Mesenchymal stem cell (in vitro differentiated cells and primary cell): ENCODE measurements at regions not wholly inside any gene's neighbourhood (a gene's known extent, or its start where the extent isn't known, plus 50 kb on each side); places are given as distances from the start of the nearest gene placed in this dataset.
A peak's percentile ranks its signal among the peaks of the same experiment; 100 is the strongest.
"Not testable (repeated sequence)": the region's sequence is repeated elsewhere in the genome, so short reads cannot be mapped to it uniquely, and the experiment has no call there.

Experiments
- DNase-seq: peaks from one replicate; pipeline ENCODE4 v3.0.0-alpha.2; 2013
- H2AFZ ChIP-seq: one replicate; pipeline ENCODE4 v1.6.1; 2013; ENCODE audit warnings: low read depth, mild to moderate bottlenecking, control low read depth, inconsistent platforms, low read length, moderate library complexity
- H2AK5ac ChIP-seq: 2 replicates; pipeline ENCODE4 v1.6.1; 2013; ENCODE audit warnings: low read length, moderate library complexity, mild to moderate bottlenecking, inconsistent platforms; ENCODE audit not compliant: severe bottlenecking
- H2BK120ac ChIP-seq: one replicate; pipeline ENCODE4 v1.6.1; 2013; ENCODE audit warnings: low read depth, mild to moderate bottlenecking, inconsistent platforms, low read length, moderate library complexity
- H2BK12ac ChIP-seq, 2 experiments: one replicate each; pipeline ENCODE4 v1.6.1; 2013; ENCODE audit warnings: inconsistent platforms in 2 of 2, low read length in 2 of 2, mild to moderate bottlenecking in 2 of 2, moderate library complexity in 2 of 2, control low read depth in 1 of 2
- H2BK15ac ChIP-seq: one replicate; pipeline ENCODE4 v1.6.1; 2013; ENCODE audit warnings: mild to moderate bottlenecking, low read depth, inconsistent platforms; ENCODE audit not compliant: poor library complexity, severe bottlenecking
- H2BK5ac ChIP-seq: 2 replicates; pipeline ENCODE4 v1.6.1; 2013; ENCODE audit warnings: low read depth, mild to moderate bottlenecking, low read length, control low read depth, inconsistent platforms; ENCODE audit not compliant: poor library complexity, severe bottlenecking
- H3K14ac ChIP-seq, 2 experiments: one replicate each; pipeline ENCODE4 v1.6.1; 2013; ENCODE audit warnings: inconsistent platforms in 2 of 2, low read length in 2 of 2, control low read depth in 1 of 2, mild to moderate bottlenecking in 1 of 2, moderate library complexity in 1 of 2
- H3K18ac ChIP-seq, 2 experiments: one replicate each; pipeline ENCODE4 v1.6.1; 2013; ENCODE audit warnings: inconsistent platforms in 2 of 2, low read length in 2 of 2, control low read depth in 1 of 2, low read depth in 1 of 2, mild to moderate bottlenecking in 1 of 2
- H3K23ac ChIP-seq, 2 experiments: one replicate each; pipeline ENCODE4 v1.6.1; 2013; ENCODE audit warnings: inconsistent platforms in 2 of 2, low read length in 2 of 2, mild to moderate bottlenecking in 2 of 2, moderate library complexity in 2 of 2, control low read depth in 1 of 2
- H3K27ac ChIP-seq: 2 replicates; pipeline ENCODE4 v1.5.1; 2013; ENCODE audit warnings: mild to moderate bottlenecking, moderate library complexity, low read length, control low read depth, inconsistent platforms; ENCODE audit not compliant: poor library complexity, severe bottlenecking
- H3K27me3 ChIP-seq, 2 experiments: 2 replicates each; pipeline versions ENCODE4 v1.6.1 to v1.7.0; 2013; ENCODE audit warnings: low read length in 2 of 2, mild to moderate bottlenecking in 2 of 2, moderate library complexity in 2 of 2, control low read depth in 1 of 2, inconsistent platforms in 1 of 2; ENCODE audit not compliant: control insufficient read depth in 1 of 2, insufficient read depth in 1 of 2
- H3K36me3 ChIP-seq, 2 experiments: 2 replicates each; pipeline versions ENCODE4 v1.6.1 to v1.7.0; 2013; ENCODE audit warnings: low read length in 2 of 2, control low read depth in 1 of 2, inconsistent platforms in 1 of 2, low read depth in 1 of 2, mild to moderate bottlenecking in 1 of 2; ENCODE audit not compliant: insufficient read depth in 2 of 2, control insufficient read depth in 1 of 2
- H3K4ac ChIP-seq, 2 experiments: one replicate each; pipeline ENCODE4 v1.6.1; 2013; ENCODE audit warnings: inconsistent platforms in 2 of 2, low read length in 2 of 2, mild to moderate bottlenecking in 2 of 2, moderate library complexity in 2 of 2, control low read depth in 1 of 2, low read depth in 1 of 2
- H3K4me1 ChIP-seq: 2 replicates; pipeline ENCODE4 v1.6.1; 2013; ENCODE audit warnings: low read depth, low read length, control low read depth; ENCODE audit not compliant: control insufficient read depth, insufficient read depth
- H3K4me2 ChIP-seq: 2 replicates; pipeline ENCODE4 v1.6.1; 2013; ENCODE audit warnings: low read length, mild to moderate bottlenecking, inconsistent platforms; ENCODE audit not compliant: poor library complexity, severe bottlenecking
- H3K4me3 ChIP-seq, 2 experiments: 2 replicates each; pipeline versions ENCODE4 v1.5.1 to v1.7.0; 2013; ENCODE audit warnings: low read length in 2 of 2, mild to moderate bottlenecking in 2 of 2, control low read depth in 1 of 2, low read depth in 1 of 2; ENCODE audit not compliant: insufficient read depth in 1 of 2
- H3K79me1 ChIP-seq: replicated peaks from 2 replicates; pipeline ENCODE4 v1.6.1; 2013; ENCODE audit warnings: mild to moderate bottlenecking, control low read depth, low read length, inconsistent platforms; ENCODE audit not compliant: poor library complexity, severe bottlenecking
- H3K9ac ChIP-seq: 2 replicates; pipeline ENCODE4 v1.7.0; 2013; ENCODE audit warnings: mild to moderate bottlenecking, low read length, moderate library complexity
- H3K9me3 ChIP-seq: 2 replicates; pipeline ENCODE4 v1.7.0; 2013; ENCODE audit warnings: mild to moderate bottlenecking, low read length; ENCODE audit not compliant: control insufficient read depth
- H4K8ac ChIP-seq: one replicate; pipeline ENCODE4 v1.6.1; 2013; ENCODE audit warnings: inconsistent platforms, mild to moderate bottlenecking, low read length, moderate library complexity
- H4K91ac ChIP-seq: one replicate; pipeline ENCODE4 v1.6.1; 2013; ENCODE audit warnings: mild to moderate bottlenecking, low read length, inconsistent platforms
- WGBS: methylation state at CpG from one replicate; pipeline ENCODE4 v1.1.7; 2013; ENCODE audit warnings: mixed read lengths; 5-methylcytosine and 5-hydroxymethylcytosine counted together

GRCh38 chr7:6989968-6990367 lies 163.9 kb upstream of the CCZ1B start:
- not testable (repeated sequence) for H2BK12ac ChIP-seq, H4K91ac ChIP-seq, H2BK120ac ChIP-seq, H4K8ac ChIP-seq, H3K9me3 ChIP-seq, H3K4me2 ChIP-seq, H3K18ac ChIP-seq, H3K79me1 ChIP-seq, H2BK15ac ChIP-seq, H3K23ac ChIP-seq, H3K4me1 ChIP-seq, H3K9ac ChIP-seq, H2BK5ac ChIP-seq, H2AFZ ChIP-seq, DNase-seq, H3K4ac ChIP-seq, H3K27me3 ChIP-seq, H3K36me3 ChIP-seq, H3K14ac ChIP-seq, H3K27ac ChIP-seq, H2AK5ac ChIP-seq, H3K4me3 ChIP-seq
- WGBS: 69% methylated on average over 5 of the region's 5 CpGs

- H3K18ac ChIP-seq, DNase-seq, H2AFZ ChIP-seq, H3K4me3 ChIP-seq, H2BK5ac ChIP-seq, H3K79me1 ChIP-seq, H3K9ac ChIP-seq, H3K27ac ChIP-seq, H3K36me3 ChIP-seq, H2AK5ac ChIP-seq, H3K23ac ChIP-seq, H3K4me1 ChIP-seq, H3K14ac ChIP-seq, H2BK120ac ChIP-seq, H3K4me2 ChIP-seq, H2BK15ac ChIP-seq, H4K91ac ChIP-seq, H2BK12ac ChIP-seq, H3K27me3 ChIP-seq, H4K8ac ChIP-seq, H3K9me3 ChIP-seq, H3K4ac ChIP-seq: not testable (repeated sequence)
- WGBS: 60% methylated on average over 7 of the region's 7 CpGs
Measured at GRCh38 chr7:6990426-6991152, 164.5 kb upstream of the CCZ1B start.

GRCh38 chr7:6991169-6991611 lies 165.1 kb upstream of the CCZ1B start:
- H3K27me3 ChIP-seq, H2BK120ac ChIP-seq, H3K4me2 ChIP-seq, H3K4me1 ChIP-seq, H3K4ac ChIP-seq, H3K36me3 ChIP-seq, H4K8ac ChIP-seq, H3K9me3 ChIP-seq, H2AK5ac ChIP-seq, H2AFZ ChIP-seq, H3K27ac ChIP-seq, H2BK5ac ChIP-seq, DNase-seq, H3K14ac ChIP-seq, H3K23ac ChIP-seq, H2BK12ac ChIP-seq, H3K18ac ChIP-seq, H4K91ac ChIP-seq, H3K79me1 ChIP-seq, H2BK15ac ChIP-seq: not testable (repeated sequence)
- Histone ChIP-seq H3K4me3 (peak overlapping the region in 1 of 2 experiments; percentile 41), H3K9ac (peak overlapping the region; percentile 58)
- 64% methylated on average over 13 of the region's 13 CpGs for WGBS

DNA sequence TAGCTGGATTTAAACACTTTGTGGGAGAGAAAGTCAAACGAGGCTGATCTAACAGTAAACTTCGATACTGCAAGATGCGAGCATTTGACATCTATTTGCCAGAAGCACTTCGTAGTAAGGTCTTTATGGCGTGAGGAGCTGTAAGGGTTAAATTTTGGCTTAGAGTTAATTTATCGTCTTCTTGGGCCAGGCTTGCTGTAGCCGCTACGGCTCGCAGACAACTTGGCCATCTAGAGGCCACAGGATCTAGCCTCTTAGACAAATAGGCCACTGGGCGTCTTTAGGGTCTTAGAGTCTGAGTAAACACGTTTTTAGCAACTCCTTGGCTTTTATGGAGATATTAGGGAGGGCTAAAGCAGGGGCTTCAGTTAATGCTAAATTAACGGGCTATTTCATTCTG lies 165.6 kb upstream of the CCZ1B start:
- H2BK5ac ChIP-seq, H3K14ac ChIP-seq, H3K36me3 ChIP-seq, H2AK5ac ChIP-seq, H3K79me1 ChIP-seq, H3K23ac ChIP-seq, H2BK12ac ChIP-seq, H3K27ac ChIP-seq, H2BK15ac ChIP-seq, H3K4ac ChIP-seq, H2BK120ac ChIP-seq, H4K91ac ChIP-seq, DNase-seq, H2AFZ ChIP-seq, H3K9me3 ChIP-seq, H3K4me2 ChIP-seq, H3K18ac ChIP-seq, H4K8ac ChIP-seq, H3K4me1 ChIP-seq, H3K27me3 ChIP-seq: not testable (repeated sequence)
- Histone ChIP-seq H3K9ac (peak overlapping the region; percentile 58), H3K4me3 (peak overlapping the region in 1 of 2 experiments; percentile 41)
- 74% methylated on average over 9 of the region's 12 CpGs for WGBS
